ENCODE measurements at regions not wholly inside any gene's neighbourhood (a gene's known extent, or its start where the extent isn't known, plus 50 kb on each side); places are given as distances from the start of the nearest gene placed in this dataset.

DNA sequence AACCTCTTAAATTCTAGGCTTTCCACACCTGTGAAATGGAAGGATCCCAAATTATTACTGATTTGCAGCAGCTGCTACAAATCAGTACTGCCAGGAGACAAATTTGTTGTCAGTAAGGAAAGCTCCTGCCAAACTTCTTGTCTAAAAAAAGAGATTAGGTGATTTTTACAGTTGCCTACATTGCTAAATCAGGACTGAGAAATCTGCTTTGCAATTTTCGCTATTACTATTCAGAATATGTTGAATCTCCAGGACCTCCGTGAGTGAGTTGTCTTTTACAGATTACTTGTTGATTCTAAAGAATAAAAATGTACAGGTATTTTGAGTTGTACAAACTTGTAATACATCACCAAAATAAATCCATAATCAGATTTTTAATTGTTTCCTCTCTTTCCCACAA, 1815.9 kb downstream of the PCDH9 start:
- no CpG with 5 or more reads among the region's 2 CpGs for WGBS (ENCODE audit: extremely low coverage, insufficient read length, low lambda C conversion rate)
- no peak overlapping the region for H2AFZ ChIP-seq (ENCODE audit: low read length)
- Mint-ChIP-seq H3K36me3 (ENCODE audit: insufficient read depth in 1 of 3, low read depth in 3 of 3) (no peaks in the 10 kb centered on the region), H3K27ac (no peak overlapping the region), H3K27me3 (ENCODE audit: low read depth) (no peaks in the 10 kb centered on the region), H3K4me3 (no peak overlapping the region), H3K4me1 (peaks cover 0 to 9% of the 10 kb centered on the region in 2 experiments; a peak in 3 of 4 replicates), H3K9me3 (no peaks in the 10 kb centered on the region)
- H3K18ac ChIP-seq (ENCODE audit: insufficient read length, low read depth, low read length), result no peak overlapping the region
- no peak overlapping the region for H3K4ac ChIP-seq (ENCODE audit: low read depth, low read length)
- no peak overlapping the region for H2AK5ac ChIP-seq (ENCODE audit: insufficient read length, low read length)
- no peak overlapping the region for H3K56ac ChIP-seq (ENCODE audit: insufficient read length, low read depth, low read length)
- no peak overlapping the region for H4K5ac ChIP-seq (ENCODE audit: insufficient read length, low read depth, low read length)
- H2BK120ac ChIP-seq (ENCODE audit: low read depth, low read length, poor library complexity, severe bottlenecking), result no peak overlapping the region
- no peak overlapping the region for H4K91ac ChIP-seq (ENCODE audit: insufficient read length, low read depth, low read length)
- H4K20me1 ChIP-seq (ENCODE audit: control insufficient read depth, insufficient read depth, insufficient read length), result no peaks in the 10 kb centered on the region
- no peak overlapping the region for H2BK12ac ChIP-seq (ENCODE audit: insufficient read length, low read depth, low read length)
- H3K23me2 ChIP-seq (ENCODE audit: insufficient read length, low read depth, low read length, poor library complexity, severe bottlenecking), result no peaks in the 10 kb centered on the region
- TF ChIP-seq, protein P1, sequence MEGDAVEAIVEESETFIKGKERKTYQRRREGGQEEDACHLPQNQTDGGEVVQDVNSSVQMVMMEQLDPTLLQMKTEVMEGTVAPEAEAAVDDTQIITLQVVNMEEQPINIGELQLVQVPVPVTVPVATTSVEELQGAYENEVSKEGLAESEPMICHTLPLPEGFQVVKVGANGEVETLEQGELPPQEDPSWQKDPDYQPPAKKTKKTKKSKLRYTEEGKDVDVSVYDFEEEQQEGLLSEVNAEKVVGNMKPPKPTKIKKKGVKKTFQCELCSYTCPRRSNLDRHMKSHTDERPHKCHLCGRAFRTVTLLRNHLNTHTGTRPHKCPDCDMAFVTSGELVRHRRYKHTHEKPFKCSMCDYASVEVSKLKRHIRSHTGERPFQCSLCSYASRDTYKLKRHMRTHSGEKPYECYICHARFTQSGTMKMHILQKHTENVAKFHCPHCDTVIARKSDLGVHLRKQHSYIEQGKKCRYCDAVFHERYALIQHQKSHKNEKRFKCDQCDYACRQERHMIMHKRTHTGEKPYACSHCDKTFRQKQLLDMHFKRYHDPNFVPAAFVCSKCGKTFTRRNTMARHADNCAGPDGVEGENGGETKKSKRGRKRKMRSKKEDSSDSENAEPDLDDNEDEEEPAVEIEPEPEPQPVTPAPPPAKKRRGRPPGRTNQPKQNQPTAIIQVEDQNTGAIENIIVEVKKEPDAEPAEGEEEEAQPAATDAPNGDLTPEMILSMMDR (conservative IDR thresholded peaks at IDR 0.05), result no peak
- DNase-seq, result no peak
- H3K79me1 ChIP-seq (ENCODE audit: insufficient read depth, low read depth, low read length, poor library complexity, severe bottlenecking), result no peaks in the 10 kb centered on the region
- no peak overlapping the region for H2BK15ac ChIP-seq (ENCODE audit: low read depth, low read length)
- H3K27me3 ChIP-seq (ENCODE audit: insufficient read depth, low read length), result no peaks in the 10 kb centered on the region
- H3K14ac ChIP-seq (ENCODE audit: insufficient read depth, low read length), result no peak overlapping the region
- no peaks in the 10 kb centered on the region for H3K79me2 ChIP-seq (ENCODE audit: insufficient read depth, low read length)
- H3K4me1 ChIP-seq (ENCODE audit: insufficient read depth, low read length), result no peaks in the 10 kb centered on the region
- H3K9ac ChIP-seq (ENCODE audit: extremely low read depth, insufficient read length, low read length), result no peak overlapping the region
- H3K23ac ChIP-seq (ENCODE audit: insufficient read length, low read depth, low read length), result no peak overlapping the region
- no peaks in the 10 kb centered on the region for H3K9me3 ChIP-seq (ENCODE audit: control insufficient read depth, low read depth, low read length)
- no peak overlapping the region for H2BK20ac ChIP-seq (ENCODE audit: low read depth, low read length, poor library complexity, severe bottlenecking)
- H4K8ac ChIP-seq (replicated peaks; ENCODE audit: insufficient read length, low read depth, low read length), result no peak overlapping the region
- no peak overlapping the region for H3T11ph ChIP-seq (ENCODE audit: low read length)
- H2BK5ac ChIP-seq (ENCODE audit: insufficient read length, low read length), result no peak overlapping the region
- no peak overlapping the region for H3K4me2 ChIP-seq (ENCODE audit: insufficient read depth, insufficient read length, low read length)
- no peak overlapping the region for H3K27ac ChIP-seq (ENCODE audit: insufficient read length, low read depth, low read length)
